Activated B cell treated with CpG ODN at 0.5 μM for 24 hours (primary cell): ENCODE measurements at regions not wholly inside any gene's neighbourhood (a gene's known extent, or its start where the extent isn't known, plus 50 kb on each side); places are given as distances from the start of the nearest gene placed in this dataset.

Experiments
- ATAC-seq: fragments of 200-7000 bp; cut with Tn5 transposase; one replicate; pipeline ENCODE4 v1.10.0; 2021; ENCODE audit warnings: low read depth, mild to moderate bottlenecking, moderate library complexity
- CTCF ChIA-PET: fragments of 350-600 bp; sonication (Branson Sonifier 250); formaldehyde crosslinking; loops from one replicate; lab custom pipeline; 2021; ENCODE audit warnings: antibody characterized with exemption; lab: Charles Lee
- POLR2A ChIA-PET: fragments of 350-600 bp; sonication (Branson Sonifier 250); formaldehyde crosslinking; loops from one replicate; lab custom pipeline; 2021; ENCODE audit warnings: antibody characterized with exemption; lab: Charles Lee
- DNase-seq: peaks from one replicate; pipeline ENCODE4 v3.0.0; 2022
- H3K27ac Mint-ChIP-seq: one replicate; pipeline ENCODE4 v1.8.0; 2020; ENCODE audit warnings: mixed read lengths
- H3K27me3 Mint-ChIP-seq: one replicate; pipeline ENCODE4 v1.8.0; 2021; ENCODE audit warnings: mixed read lengths
- H3K36me3 Mint-ChIP-seq: one replicate; pipeline ENCODE4 v1.8.0; 2021; ENCODE audit warnings: low read depth, mixed read lengths
- H3K4me1 Mint-ChIP-seq: one replicate; pipeline ENCODE4 v1.8.0; 2021; ENCODE audit warnings: mixed read lengths
- H3K4me3 Mint-ChIP-seq: one replicate; pipeline ENCODE4 v1.8.0; 2020; ENCODE audit warnings: mild to moderate bottlenecking, mixed read lengths
- H3K9me3 Mint-ChIP-seq: one replicate; pipeline ENCODE4 v1.8.0; 2020; ENCODE audit warnings: mixed read lengths
- intact Hi-C: fragments of 100-400 bp; cut with micrococcal nuclease; formaldehyde crosslinking; loops from one replicate; pipeline ENCODE4 v1.15.1; 2024
- TF ChIP-seq, protein P1 (sequence below): fragments of 200-600 bp; IDR thresholded peaks from one replicate; pipeline ENCODE4 v1.8.0; 2022; ENCODE audit warnings: antibody characterized with exemption, mild to moderate bottlenecking

DNA sequence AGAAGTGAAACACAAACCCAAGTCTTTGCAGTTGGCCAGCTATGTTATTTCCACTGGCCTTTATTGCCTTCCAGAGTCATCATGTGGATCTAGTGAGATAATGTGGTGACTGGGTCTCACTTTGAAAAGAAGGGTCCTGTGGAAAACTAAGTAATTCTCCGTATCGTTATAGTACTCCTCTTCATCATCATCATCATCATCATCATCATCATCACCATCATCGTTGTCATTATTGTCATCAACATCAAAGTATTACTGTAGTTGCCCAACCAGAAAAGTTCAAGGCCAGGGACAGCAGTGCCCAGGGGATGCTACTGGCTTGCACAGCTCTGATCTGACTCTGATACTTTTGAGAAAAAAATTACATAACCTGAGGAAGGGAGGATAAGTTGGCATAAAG lies 295.6 kb upstream of the F9 start:
- Mint-ChIP-seq H3K36me3 (no peaks in the 10 kb centered on the region), H3K27me3 (no peaks in the 10 kb centered on the region), H3K4me3 (no peak overlapping the region), H3K4me1 (no peaks in the 10 kb centered on the region), H3K9me3 (no peaks in the 10 kb centered on the region), H3K27ac (no peak overlapping the region)
- TF ChIP-seq, protein P1, sequence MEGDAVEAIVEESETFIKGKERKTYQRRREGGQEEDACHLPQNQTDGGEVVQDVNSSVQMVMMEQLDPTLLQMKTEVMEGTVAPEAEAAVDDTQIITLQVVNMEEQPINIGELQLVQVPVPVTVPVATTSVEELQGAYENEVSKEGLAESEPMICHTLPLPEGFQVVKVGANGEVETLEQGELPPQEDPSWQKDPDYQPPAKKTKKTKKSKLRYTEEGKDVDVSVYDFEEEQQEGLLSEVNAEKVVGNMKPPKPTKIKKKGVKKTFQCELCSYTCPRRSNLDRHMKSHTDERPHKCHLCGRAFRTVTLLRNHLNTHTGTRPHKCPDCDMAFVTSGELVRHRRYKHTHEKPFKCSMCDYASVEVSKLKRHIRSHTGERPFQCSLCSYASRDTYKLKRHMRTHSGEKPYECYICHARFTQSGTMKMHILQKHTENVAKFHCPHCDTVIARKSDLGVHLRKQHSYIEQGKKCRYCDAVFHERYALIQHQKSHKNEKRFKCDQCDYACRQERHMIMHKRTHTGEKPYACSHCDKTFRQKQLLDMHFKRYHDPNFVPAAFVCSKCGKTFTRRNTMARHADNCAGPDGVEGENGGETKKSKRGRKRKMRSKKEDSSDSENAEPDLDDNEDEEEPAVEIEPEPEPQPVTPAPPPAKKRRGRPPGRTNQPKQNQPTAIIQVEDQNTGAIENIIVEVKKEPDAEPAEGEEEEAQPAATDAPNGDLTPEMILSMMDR: no peak
- ChIA-PET CTCF (no interaction called here), POLR2A (no interaction called here)
- no peak for DNase-seq
- ATAC-seq: no peak
- intact Hi-C loops: no loop called here

DNA sequence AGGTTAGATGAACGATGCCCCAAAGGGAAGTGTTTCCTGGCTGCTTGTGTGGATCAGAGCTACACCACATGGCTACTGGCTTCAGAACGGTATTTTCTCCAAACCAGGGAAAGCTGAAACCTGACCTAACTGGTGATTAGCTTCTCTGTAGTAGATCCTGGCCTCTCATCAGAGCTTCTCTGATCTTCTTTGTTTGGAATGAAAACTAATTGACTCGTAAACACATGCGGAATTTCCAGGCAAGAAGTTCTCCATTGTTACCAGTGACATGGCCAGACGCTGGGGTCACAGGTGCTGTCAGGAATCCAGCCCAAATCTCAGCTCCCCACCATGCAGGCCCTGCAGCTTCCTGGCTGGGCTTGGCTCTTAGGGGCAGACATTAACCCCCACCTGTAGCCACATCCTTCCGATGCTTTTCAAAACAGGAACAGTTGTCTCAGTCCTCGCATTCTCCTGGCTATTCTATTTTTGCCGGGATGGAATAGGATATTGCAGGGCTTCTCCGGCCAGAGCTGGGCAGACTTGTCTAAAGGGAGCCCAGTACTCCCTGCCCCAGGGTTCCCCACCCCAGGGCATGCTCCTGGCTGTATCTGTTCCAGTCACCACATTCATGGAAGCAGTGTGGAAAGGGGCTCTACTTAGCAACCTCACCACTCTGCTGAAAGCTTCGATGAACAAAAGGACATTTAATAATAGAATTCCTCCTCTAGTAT lies 305.4 kb upstream of the F9 start:
- ChIA-PET CTCF (no interaction called here), POLR2A (no interaction called here)
- ATAC-seq (no peak), DNase-seq (no peak)
- Mint-ChIP-seq H3K27me3 (no peaks in the 10 kb centered on the region), H3K4me1 (no peaks in the 10 kb centered on the region), H3K27ac (no peak overlapping the region), H3K36me3 (no peaks in the 10 kb centered on the region), H3K4me3 (no peak overlapping the region), H3K9me3 (no peaks in the 10 kb centered on the region)
- intact Hi-C loops: no loop called here
- TF ChIP-seq, protein P1: no peak

GRCh38 chrX:139222511-139223200 lies 307.9 kb upstream of the F9 start:
- ATAC-seq (no peak), DNase-seq (no peak)
- POLR2A ChIA-PET: no interaction called here
- H3K27me3 Mint-ChIP-seq: no peaks in the 10 kb centered on the region
- no peaks in the 10 kb centered on the region for H3K9me3 Mint-ChIP-seq
- CTCF ChIA-PET: no interaction called here
- no peak overlapping the region for H3K27ac Mint-ChIP-seq
- intact Hi-C loops: no loop called here
- no peaks in the 10 kb centered on the region for H3K4me1 Mint-ChIP-seq
- H3K4me3 Mint-ChIP-seq: no peak overlapping the region
- no peaks in the 10 kb centered on the region for H3K36me3 Mint-ChIP-seq
- TF ChIP-seq, protein P1: no peak

DNA sequence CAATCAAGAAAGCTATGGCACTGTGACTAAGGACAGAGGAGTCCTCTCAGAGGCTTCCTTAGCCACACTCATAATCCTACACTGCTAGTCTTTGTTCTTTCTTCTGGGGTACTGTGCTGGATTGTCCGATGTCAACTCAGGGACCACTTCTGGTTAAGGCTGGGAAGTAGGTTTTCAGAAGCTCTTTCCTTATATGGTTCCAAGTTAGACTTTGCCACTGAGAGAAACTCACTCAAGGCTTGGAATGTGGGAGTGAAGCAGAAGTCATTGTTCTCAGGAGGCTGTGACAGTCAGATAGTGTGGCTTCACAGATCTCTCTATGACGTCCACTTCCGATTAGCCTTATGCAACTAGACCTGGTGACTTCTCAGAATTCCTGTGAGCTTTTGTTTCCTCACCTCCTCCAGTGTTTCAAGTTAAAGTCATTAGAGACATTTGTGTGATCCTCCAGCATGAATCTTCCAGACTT lies 317.3 kb upstream of the F9 start:
- H3K4me3 Mint-ChIP-seq: no peak overlapping the region
- H3K9me3 Mint-ChIP-seq: no peaks in the 10 kb centered on the region
- peaks cover 3% of the 10 kb centered on the region for H3K27me3 Mint-ChIP-seq
- ChIA-PET POLR2A (no interaction called here), CTCF (no interaction called here)
- H3K4me1 Mint-ChIP-seq: no peaks in the 10 kb centered on the region
- DNase-seq (no peak), ATAC-seq (no peak)
- TF ChIP-seq, protein P1: no peak
- no peak overlapping the region for H3K27ac Mint-ChIP-seq
- H3K36me3 Mint-ChIP-seq: no peaks in the 10 kb centered on the region
- intact Hi-C loops: no loop called here

GRCh38 chrX:139211568-139212182 lies 318.9 kb upstream of the F9 start:
- DNase-seq (no peak), ATAC-seq (no peak)
- no peaks in the 10 kb centered on the region for H3K9me3 Mint-ChIP-seq
- TF ChIP-seq, protein P1: no peak
- intact Hi-C loops: no loop called here
- peaks cover 3% of the 10 kb centered on the region for H3K27me3 Mint-ChIP-seq
- no peak overlapping the region for H3K27ac Mint-ChIP-seq
- H3K4me1 Mint-ChIP-seq: no peaks in the 10 kb centered on the region
- ChIA-PET POLR2A (no interaction called here), CTCF (no interaction called here)
- no peak overlapping the region for H3K4me3 Mint-ChIP-seq
- H3K36me3 Mint-ChIP-seq: no peaks in the 10 kb centered on the region
